ENCODE measurements at regions not wholly inside any gene's neighbourhood (a gene's known extent, or its start where the extent isn't known, plus 50 kb on each side); places are given as distances from the start of the nearest gene placed in this dataset.

DNA sequence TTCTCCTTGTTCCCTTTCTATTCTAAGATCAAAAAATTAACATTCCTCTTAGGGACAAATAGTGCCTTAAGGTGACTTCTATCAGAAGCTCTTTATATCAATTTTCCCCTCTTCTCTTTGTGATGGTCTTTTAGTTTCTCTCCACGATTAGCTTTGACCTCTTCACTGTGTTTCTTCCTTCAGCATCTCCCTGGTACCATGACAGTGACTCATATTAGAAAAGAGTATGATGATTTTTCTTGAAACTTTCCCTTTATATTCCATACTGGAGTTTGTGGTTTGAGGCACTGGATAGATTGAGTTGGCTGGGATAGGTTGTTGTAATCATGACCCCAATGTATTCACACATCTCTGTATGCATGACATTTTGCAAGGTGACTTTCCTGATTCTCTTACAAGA lies 335.6 kb upstream of the GLI3 start:
- H3K4me3 ChIP-seq (ENCODE audit: low read depth in 2 of 2, low read length in 2 of 2), result no peak overlapping the region
- BruUV-seq (replicated peaks), result no TSS peak
- ATAC-seq, result no peak
- in situ Hi-C loops (cut with HindIII; ENCODE audit: low pct_unique_long_range_greater_than_20kb, low sequenced_read_pairs) (no loop called here), intact Hi-C loops (cut with micrococcal nuclease; ENCODE audit: unreplicated experiment) (no loop called here)
- H3K9me3 ChIP-seq (ENCODE audit: control insufficient read depth, insufficient read depth, low read depth, low read length), result no peaks in the 10 kb centered on the region
- no peaks in the 10 kb centered on the region for H3K4me1 ChIP-seq (ENCODE audit: control insufficient read depth, insufficient read depth, low read length)
- H3K36me3 ChIP-seq (ENCODE audit: control insufficient read depth, insufficient read depth, low read length), result no peaks in the 10 kb centered on the region
- H3K27ac ChIP-seq (ENCODE audit: low read length), result no peak overlapping the region
- no peaks in the 10 kb centered on the region for H3K27me3 ChIP-seq (ENCODE audit: control insufficient read depth, insufficient read depth, low read length)
- POLR2A ChIA-PET, result no interaction called here
- no peak for DNase-seq (ENCODE audit: low read depth, low spot score)
- CTCF ChIA-PET, result interaction anchor here (0.6 kb wide), 1 partner anchor 616 kb away, joined by 3 read pairs; no protein-coding TSS in a partner anchor
- no peak for TF ChIP-seq POLR2AphosphoS5 (IDR thresholded peaks at IDR 0.05; ENCODE audit: low read depth, low read length)
- TF ChIP-seq, protein P1, sequence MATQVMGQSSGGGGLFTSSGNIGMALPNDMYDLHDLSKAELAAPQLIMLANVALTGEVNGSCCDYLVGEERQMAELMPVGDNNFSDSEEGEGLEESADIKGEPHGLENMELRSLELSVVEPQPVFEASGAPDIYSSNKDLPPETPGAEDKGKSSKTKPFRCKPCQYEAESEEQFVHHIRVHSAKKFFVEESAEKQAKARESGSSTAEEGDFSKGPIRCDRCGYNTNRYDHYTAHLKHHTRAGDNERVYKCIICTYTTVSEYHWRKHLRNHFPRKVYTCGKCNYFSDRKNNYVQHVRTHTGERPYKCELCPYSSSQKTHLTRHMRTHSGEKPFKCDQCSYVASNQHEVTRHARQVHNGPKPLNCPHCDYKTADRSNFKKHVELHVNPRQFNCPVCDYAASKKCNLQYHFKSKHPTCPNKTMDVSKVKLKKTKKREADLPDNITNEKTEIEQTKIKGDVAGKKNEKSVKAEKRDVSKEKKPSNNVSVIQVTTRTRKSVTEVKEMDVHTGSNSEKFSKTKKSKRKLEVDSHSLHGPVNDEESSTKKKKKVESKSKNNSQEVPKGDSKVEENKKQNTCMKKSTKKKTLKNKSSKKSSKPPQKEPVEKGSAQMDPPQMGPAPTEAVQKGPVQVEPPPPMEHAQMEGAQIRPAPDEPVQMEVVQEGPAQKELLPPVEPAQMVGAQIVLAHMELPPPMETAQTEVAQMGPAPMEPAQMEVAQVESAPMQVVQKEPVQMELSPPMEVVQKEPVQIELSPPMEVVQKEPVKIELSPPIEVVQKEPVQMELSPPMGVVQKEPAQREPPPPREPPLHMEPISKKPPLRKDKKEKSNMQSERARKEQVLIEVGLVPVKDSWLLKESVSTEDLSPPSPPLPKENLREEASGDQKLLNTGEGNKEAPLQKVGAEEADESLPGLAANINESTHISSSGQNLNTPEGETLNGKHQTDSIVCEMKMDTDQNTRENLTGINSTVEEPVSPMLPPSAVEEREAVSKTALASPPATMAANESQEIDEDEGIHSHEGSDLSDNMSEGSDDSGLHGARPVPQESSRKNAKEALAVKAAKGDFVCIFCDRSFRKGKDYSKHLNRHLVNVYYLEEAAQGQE (IDR thresholded peaks at IDR 0.05; ENCODE audit: insufficient read depth in 1 of 2, low read depth in 2 of 2, low read length in 1 of 2), result no peak
- no peak for TF ChIP-seq SIN3A (IDR thresholded peaks at IDR 0.05; ENCODE audit: borderline replicate concordance, insufficient read depth, low read depth, low read length)
- TF ChIP-seq, protein P2, sequence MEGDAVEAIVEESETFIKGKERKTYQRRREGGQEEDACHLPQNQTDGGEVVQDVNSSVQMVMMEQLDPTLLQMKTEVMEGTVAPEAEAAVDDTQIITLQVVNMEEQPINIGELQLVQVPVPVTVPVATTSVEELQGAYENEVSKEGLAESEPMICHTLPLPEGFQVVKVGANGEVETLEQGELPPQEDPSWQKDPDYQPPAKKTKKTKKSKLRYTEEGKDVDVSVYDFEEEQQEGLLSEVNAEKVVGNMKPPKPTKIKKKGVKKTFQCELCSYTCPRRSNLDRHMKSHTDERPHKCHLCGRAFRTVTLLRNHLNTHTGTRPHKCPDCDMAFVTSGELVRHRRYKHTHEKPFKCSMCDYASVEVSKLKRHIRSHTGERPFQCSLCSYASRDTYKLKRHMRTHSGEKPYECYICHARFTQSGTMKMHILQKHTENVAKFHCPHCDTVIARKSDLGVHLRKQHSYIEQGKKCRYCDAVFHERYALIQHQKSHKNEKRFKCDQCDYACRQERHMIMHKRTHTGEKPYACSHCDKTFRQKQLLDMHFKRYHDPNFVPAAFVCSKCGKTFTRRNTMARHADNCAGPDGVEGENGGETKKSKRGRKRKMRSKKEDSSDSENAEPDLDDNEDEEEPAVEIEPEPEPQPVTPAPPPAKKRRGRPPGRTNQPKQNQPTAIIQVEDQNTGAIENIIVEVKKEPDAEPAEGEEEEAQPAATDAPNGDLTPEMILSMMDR (IDR thresholded peaks at IDR 0.05), result no peak

DNA sequence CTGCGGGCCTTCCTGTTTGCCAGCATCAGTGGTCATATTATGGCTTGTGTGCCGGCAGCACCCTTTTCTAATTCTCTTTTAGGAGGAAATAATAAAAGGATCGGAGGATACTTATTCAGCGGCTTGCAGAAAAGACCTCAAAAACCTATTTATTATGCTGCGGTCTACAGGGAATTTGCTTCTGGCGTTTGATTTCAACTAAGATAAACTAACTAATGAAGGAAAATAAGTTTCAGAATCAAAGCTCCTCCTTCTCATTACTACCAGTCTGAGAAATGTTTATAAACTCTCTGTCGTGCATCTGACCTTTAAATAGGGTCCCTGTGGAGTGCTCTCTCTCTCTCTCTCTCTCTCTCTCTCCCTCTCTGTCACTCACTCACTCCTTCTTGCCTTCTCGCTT lies 335.0 kb upstream of the GLI3 start:
- BruUV-seq (replicated peaks), result no TSS peak
- Histone ChIP-seq H3K4me1 (ENCODE audit: control insufficient read depth, insufficient read depth, low read length) (no peaks in the 10 kb centered on the region), H3K9me3 (ENCODE audit: control insufficient read depth, insufficient read depth, low read depth, low read length) (no peaks in the 10 kb centered on the region), H3K27ac (ENCODE audit: low read length) (no peak overlapping the region), H3K36me3 (ENCODE audit: control insufficient read depth, insufficient read depth, low read length) (no peaks in the 10 kb centered on the region), H3K4me3 (ENCODE audit: low read depth in 2 of 2, low read length in 2 of 2) (no peak overlapping the region), H3K27me3 (ENCODE audit: control insufficient read depth, insufficient read depth, low read length) (no peaks in the 10 kb centered on the region)
- no peak for DNase-seq (ENCODE audit: low read depth, low spot score)
- CTCF ChIA-PET, result interaction anchor here (0.6 kb wide), 1 partner anchor 615 kb away, joined by 3 read pairs; no protein-coding TSS in a partner anchor
- ATAC-seq, result no peak
- intact Hi-C loops (cut with micrococcal nuclease; ENCODE audit: unreplicated experiment), result no loop called here
- TF ChIP-seq POLR2AphosphoS5 (IDR thresholded peaks at IDR 0.05; ENCODE audit: low read depth, low read length) (no peak), TCF7L2 (IDR thresholded peaks at IDR 0.05; ENCODE audit: low read depth, low read length) (no peak), SIN3A (IDR thresholded peaks at IDR 0.05; ENCODE audit: borderline replicate concordance, insufficient read depth, low read depth, low read length) (no peak)
- TF ChIP-seq, protein P2 (IDR thresholded peaks at IDR 0.05), result no peak
- TF ChIP-seq, protein P1 (IDR thresholded peaks at IDR 0.05; ENCODE audit: insufficient read depth in 1 of 2, low read depth in 2 of 2, low read length in 1 of 2), result no peak
- in situ Hi-C loops (cut with HindIII; ENCODE audit: low pct_unique_long_range_greater_than_20kb, low sequenced_read_pairs), result no loop called here
- POLR2A ChIA-PET, result no interaction called here
